ENCODE measurements at regions not wholly inside any gene's neighbourhood (a gene's known extent, or its start where the extent isn't known, plus 50 kb on each side); places are given as distances from the start of the nearest gene placed in this dataset.

- Mint-ChIP-seq H3K4me1 (ENCODE audit: low read depth) (peaks cover 20% of the 10 kb centered on the region), H3K9me3 (ENCODE audit: low read depth) (peaks cover 10% of the 10 kb centered on the region), H3K27me3 (ENCODE audit: low read depth) (no peaks in the 10 kb centered on the region), H3K4me3 (ENCODE audit: unreplicated experiment) (no peak overlapping the region), H3K27ac (ENCODE audit: unreplicated experiment) (no peak overlapping the region), H3K36me3 (ENCODE audit: low read depth) (no peaks in the 10 kb centered on the region)
- no peak for DNase-seq (ENCODE audit: low spot score)
- no peak for TF ChIP-seq CTCF (IDR thresholded peaks at IDR 0.05)
Measured at GRCh38 chr9:1235650-1236049, 185.5 kb downstream of the DMRT2 start.

- H3K27me3 Mint-ChIP-seq (ENCODE audit: low read depth): no peaks in the 10 kb centered on the region
Measured at GRCh38 chr9:1236061-1236460, 185.9 kb downstream of the DMRT2 start.

DNA sequence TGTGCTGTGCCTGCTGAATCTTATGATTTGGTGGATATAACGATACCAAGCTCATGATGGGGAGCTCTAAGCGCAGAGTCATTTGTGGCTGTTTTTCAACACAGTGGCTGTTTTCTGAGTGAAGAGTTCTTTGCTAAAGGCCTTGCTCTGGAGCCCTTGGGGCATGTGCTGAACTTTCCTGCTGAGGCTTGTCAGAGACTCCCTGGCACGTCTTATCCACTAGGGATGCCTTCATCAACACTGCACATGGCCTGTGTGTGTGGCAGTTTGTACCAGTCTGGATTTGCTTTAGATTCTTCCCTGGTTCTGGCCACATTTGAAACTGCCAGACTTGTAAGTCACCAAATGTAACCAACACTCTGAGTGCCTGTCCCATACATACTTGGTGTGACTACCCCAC, 188.2 kb downstream of the DMRT2 start:
- Mint-ChIP-seq H3K36me3 (ENCODE audit: low read depth) (no peaks in the 10 kb centered on the region), H3K4me1 (ENCODE audit: low read depth) (peaks cover 10% of the 10 kb centered on the region), H3K4me3 (ENCODE audit: unreplicated experiment) (no peak overlapping the region), H3K27me3 (ENCODE audit: low read depth) (no peaks in the 10 kb centered on the region), H3K27ac (ENCODE audit: unreplicated experiment) (no peak overlapping the region), H3K9me3 (ENCODE audit: low read depth) (peaks cover 26% of the 10 kb centered on the region)
- no peak for TF ChIP-seq CTCF (IDR thresholded peaks at IDR 0.05)
- DNase-seq (ENCODE audit: low spot score): no peak

More at GRCh38 chr9:1236061-1236460, 185.9 kb downstream of the DMRT2 start:
- no peak for DNase-seq (ENCODE audit: low spot score)
- H3K4me3 Mint-ChIP-seq (ENCODE audit: unreplicated experiment): no peak overlapping the region
- peaks cover 20% of the 10 kb centered on the region for H3K4me1 Mint-ChIP-seq (ENCODE audit: low read depth)
- no peaks in the 10 kb centered on the region for H3K36me3 Mint-ChIP-seq (ENCODE audit: low read depth)
- peaks cover 10% of the 10 kb centered on the region for H3K9me3 Mint-ChIP-seq (ENCODE audit: low read depth)
- TF ChIP-seq CTCF (IDR thresholded peaks at IDR 0.05): no peak
- no peak overlapping the region for H3K27ac Mint-ChIP-seq (ENCODE audit: unreplicated experiment)

DNA sequence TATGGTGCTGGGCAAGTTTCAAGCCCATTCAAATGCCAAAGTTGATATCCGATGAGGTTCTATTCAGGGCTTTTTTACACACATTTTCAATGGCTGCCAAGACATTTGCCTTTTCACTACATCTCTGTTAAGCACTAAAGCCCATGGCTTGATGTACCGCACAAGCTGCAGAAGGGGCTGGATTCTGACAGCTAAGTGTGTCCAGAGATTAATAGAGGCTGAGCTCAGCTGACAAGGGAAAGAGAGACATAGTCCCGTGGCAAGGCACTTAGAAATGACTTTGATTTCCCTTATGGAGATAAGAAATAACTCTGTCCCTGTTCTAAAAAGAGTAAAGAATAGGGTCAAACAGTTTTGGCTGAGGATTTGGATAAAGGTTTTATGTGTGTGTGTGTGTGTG, 198.6 kb downstream of the DMRT2 start:
- no peak overlapping the region for H3K27ac Mint-ChIP-seq (ENCODE audit: unreplicated experiment)
- no peaks in the 10 kb centered on the region for H3K27me3 Mint-ChIP-seq (ENCODE audit: low read depth)
- peaks cover 12% of the 10 kb centered on the region for H3K9me3 Mint-ChIP-seq (ENCODE audit: low read depth)
- no peak overlapping the region for H3K4me3 Mint-ChIP-seq (ENCODE audit: unreplicated experiment)
- TF ChIP-seq CTCF (IDR thresholded peaks at IDR 0.05): no peak
- H3K36me3 Mint-ChIP-seq (ENCODE audit: low read depth): no peaks in the 10 kb centered on the region
- no peak for DNase-seq (ENCODE audit: low spot score)
- no peaks in the 10 kb centered on the region for H3K4me1 Mint-ChIP-seq (ENCODE audit: low read depth)

GRCh38 chr9:1253064-1253979, 203.2 kb downstream of the DMRT2 start:
- peaks cover 9% of the 10 kb centered on the region for H3K9me3 Mint-ChIP-seq (ENCODE audit: low read depth)
- DNase-seq (ENCODE audit: low spot score): no peak
- no peaks in the 10 kb centered on the region for H3K27me3 Mint-ChIP-seq (ENCODE audit: low read depth)
- no peak overlapping the region for H3K27ac Mint-ChIP-seq (ENCODE audit: unreplicated experiment)
- H3K4me3 Mint-ChIP-seq (ENCODE audit: unreplicated experiment): no peak overlapping the region
- no peaks in the 10 kb centered on the region for H3K36me3 Mint-ChIP-seq (ENCODE audit: low read depth)
- TF ChIP-seq CTCF (IDR thresholded peaks at IDR 0.05): no peak
- no peaks in the 10 kb centered on the region for H3K4me1 Mint-ChIP-seq (ENCODE audit: low read depth)
